Left lung (tissue), 4 donors: ENCODE measurements at regions not wholly inside any gene's neighbourhood (a gene's known extent, or its start where the extent isn't known, plus 50 kb on each side); places are given as distances from the start of the nearest gene placed in this dataset.
"Not testable (repeated sequence)": the region's sequence is repeated elsewhere in the genome, so short reads cannot be mapped to it uniquely, and the experiment has no call there.

Source experiments
- ATAC-seq: fragments of 200-7000 bp; cut with Tn5 transposase; one replicate; pipeline ENCODE4 v1.9.1; 2020; ENCODE audit warnings: moderate library complexity
- DNase-seq, 4 donors: peaks; one replicate each; pipeline ENCODE4 v3.0.0-alpha.2; 2013 to 2020
- H3K27ac ChIP-seq, 2 donors: fragments of 200-600 bp; sonication (generic) in 1 of 2; one replicate each; pipeline versions ENCODE4 v1.5.0 to v1.8.0; 2020 to 2021
- H3K27me3 ChIP-seq, 2 donors: fragments of 200-600 bp; sonication (generic) in 1 of 2; one replicate each; pipeline versions ENCODE4 v1.5.0 to v1.8.0; 2020 to 2021
- H3K36me3 ChIP-seq, 2 donors: fragments of 200-600 bp; sonication (generic) in 1 of 2; one replicate each; pipeline versions ENCODE4 v1.5.0 to v1.8.0; 2020 to 2021
- H3K4me1 ChIP-seq, 2 donors: fragments of 200-600 bp; one replicate each; pipeline ENCODE4 v1.8.0; 2021
- H3K4me3 ChIP-seq, 2 donors: fragments of 200-600 bp; sonication (generic) in 1 of 2; one replicate each; pipeline versions ENCODE4 v1.5.0 to v1.8.0; 2020 to 2021; ENCODE audit warnings: mild to moderate bottlenecking in 1 of 2
- H3K9me3 ChIP-seq, 2 donors: fragments of 200-600 bp; sonication (generic) in 1 of 2; one replicate each; pipeline versions ENCODE4 v1.5.0 to v1.8.0; 2020 to 2021
- intact Hi-C, 2 donors: fragments of 100-400 bp; cut with DNase I; formaldehyde crosslinking; loops; one replicate each; pipeline versions ENCODE4 v1.11.2 to v1.14.2; 2022
- TF ChIP-seq, protein P1 (sequence below), 2 donors: fragments of 200-600 bp; sonication (generic) in 1 of 2; IDR thresholded peaks; one replicate each; pipeline versions ENCODE4 v1.5.0 to v1.8.0; 2021; ENCODE audit warnings: antibody characterized with exemption in 2 of 2
- donor health status: DM: no; HTN: yes; CAD: no.
- donor health status: DM: no; HTN: no; CAD: no.

GRCh38 chr3:30474371-30474770, 132.0 kb upstream of the TGFBR2 start:
- no peaks in the 10 kb centered on the region for H3K36me3 ChIP-seq
- DNase-seq (no peak), ATAC-seq (no peak)
- no peak overlapping the region for H3K4me3 ChIP-seq
- peak overlapping the region in 1 of 2 donors; percentile 31 for H3K27ac ChIP-seq
- intact Hi-C loops, result no loop called here
- TF ChIP-seq, protein P1, sequence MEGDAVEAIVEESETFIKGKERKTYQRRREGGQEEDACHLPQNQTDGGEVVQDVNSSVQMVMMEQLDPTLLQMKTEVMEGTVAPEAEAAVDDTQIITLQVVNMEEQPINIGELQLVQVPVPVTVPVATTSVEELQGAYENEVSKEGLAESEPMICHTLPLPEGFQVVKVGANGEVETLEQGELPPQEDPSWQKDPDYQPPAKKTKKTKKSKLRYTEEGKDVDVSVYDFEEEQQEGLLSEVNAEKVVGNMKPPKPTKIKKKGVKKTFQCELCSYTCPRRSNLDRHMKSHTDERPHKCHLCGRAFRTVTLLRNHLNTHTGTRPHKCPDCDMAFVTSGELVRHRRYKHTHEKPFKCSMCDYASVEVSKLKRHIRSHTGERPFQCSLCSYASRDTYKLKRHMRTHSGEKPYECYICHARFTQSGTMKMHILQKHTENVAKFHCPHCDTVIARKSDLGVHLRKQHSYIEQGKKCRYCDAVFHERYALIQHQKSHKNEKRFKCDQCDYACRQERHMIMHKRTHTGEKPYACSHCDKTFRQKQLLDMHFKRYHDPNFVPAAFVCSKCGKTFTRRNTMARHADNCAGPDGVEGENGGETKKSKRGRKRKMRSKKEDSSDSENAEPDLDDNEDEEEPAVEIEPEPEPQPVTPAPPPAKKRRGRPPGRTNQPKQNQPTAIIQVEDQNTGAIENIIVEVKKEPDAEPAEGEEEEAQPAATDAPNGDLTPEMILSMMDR (IDR thresholded peaks at IDR 0.05), result no peak
- H3K27me3 ChIP-seq, result no peaks in the 10 kb centered on the region
- H3K9me3 ChIP-seq, result no peaks in the 10 kb centered on the region
- peaks cover 11 to 56% of the 10 kb centered on the region in 2 donors for H3K4me1 ChIP-seq

DNA sequence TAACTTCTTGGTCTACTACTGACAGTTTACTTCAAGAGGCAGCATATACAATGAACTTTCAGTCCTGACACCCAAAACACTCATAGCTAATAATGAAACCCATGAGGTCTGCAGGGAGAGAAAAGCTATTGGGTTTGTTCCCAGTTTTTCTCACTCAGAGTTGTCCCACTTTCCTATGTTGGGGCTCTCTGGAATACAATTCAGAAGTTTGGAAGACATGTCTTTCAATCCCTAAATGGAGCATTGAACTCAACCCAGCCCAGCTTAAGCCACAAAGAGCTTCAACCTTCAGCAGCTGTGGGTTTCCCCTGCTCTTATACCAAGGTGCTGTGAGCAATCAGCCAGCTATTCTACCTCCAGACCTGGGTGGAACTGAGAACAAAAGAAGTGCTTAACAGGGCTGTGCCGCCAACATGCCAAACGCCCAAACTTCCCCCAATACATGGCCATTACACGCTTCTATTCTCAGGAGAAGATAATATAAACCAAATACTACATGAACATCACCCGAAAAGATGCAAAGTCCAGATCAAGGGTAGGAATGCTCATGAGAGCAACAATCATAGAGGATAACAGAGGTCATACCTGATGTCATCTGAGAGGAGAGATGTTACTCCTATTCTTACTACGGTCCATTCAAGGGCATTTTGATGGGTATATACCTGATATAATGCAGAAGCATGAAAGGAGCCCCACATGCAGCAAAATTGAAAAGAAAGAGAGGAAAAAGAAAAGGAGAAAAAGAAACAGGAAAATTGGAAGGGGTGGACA, 131.2 kb upstream of the TGFBR2 start:
- no peaks in the 10 kb centered on the region for H3K36me3 ChIP-seq
- DNase-seq, result no peak
- TF ChIP-seq, protein P1 (IDR thresholded peaks at IDR 0.05), result no peak
- H3K4me1 ChIP-seq, result peaks cover 11 to 63% of the 10 kb centered on the region in 2 donors
- no peaks in the 10 kb centered on the region for H3K9me3 ChIP-seq
- intact Hi-C loops, result no loop called here
- ATAC-seq, result peak; percentile 6
- no peaks in the 10 kb centered on the region for H3K27me3 ChIP-seq
- no peak overlapping the region for H3K27ac ChIP-seq
- H3K4me3 ChIP-seq, result no peak overlapping the region

- H3K4me1 ChIP-seq, result peaks cover 5 to 63% of the 10 kb centered on the region in 2 donors
- H3K4me3 ChIP-seq, result no peak overlapping the region
- no peaks in the 10 kb centered on the region for H3K27me3 ChIP-seq
- no peak for DNase-seq
- H3K9me3 ChIP-seq, result no peaks in the 10 kb centered on the region
- intact Hi-C loops, result no loop called here
- ATAC-seq, result peak; percentile 26
- no peaks in the 10 kb centered on the region for H3K36me3 ChIP-seq
- TF ChIP-seq, protein P1 (IDR thresholded peaks at IDR 0.05), result no peak
- H3K27ac ChIP-seq, result peak overlapping the region in 1 of 2 donors; percentile 67
These were observed 130.6 kb upstream of the TGFBR2 start for GRCh38 chr3:30475809-30476178.

DNA sequence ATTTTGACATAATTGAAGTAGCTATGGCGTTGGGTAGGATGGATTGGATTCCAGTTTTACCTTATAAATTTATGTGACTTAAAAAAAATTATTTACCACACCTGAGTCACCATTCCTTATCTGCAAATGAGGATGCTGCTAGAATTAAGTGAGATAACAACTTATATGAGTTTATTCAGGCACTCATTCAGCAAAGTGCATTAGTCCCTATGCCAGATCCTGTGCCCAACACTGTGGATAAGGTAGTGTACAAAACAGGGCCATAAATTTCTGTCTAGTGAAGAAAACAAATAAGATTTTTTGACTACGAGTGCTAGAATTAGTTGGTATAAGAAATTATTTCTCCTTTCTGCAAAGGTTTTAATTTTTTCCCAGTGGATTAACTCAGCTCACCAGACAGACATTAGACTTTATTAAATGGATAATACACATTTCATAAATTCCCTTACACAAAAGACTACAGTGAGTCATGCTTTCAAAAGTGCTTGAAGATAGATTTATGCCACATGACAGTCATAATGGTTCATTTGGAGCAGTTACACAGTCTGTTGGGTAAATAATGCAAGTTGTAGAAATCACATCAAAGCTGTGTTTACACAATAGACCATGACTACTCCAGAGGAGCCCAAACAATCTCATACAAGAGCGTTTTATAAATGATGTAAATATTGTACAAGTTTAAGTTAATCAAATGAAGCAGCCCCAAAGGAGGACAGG, 129.9 kb upstream of the TGFBR2 start:
- Histone ChIP-seq H3K4me3 (no peak overlapping the region), H3K27me3 (no peaks in the 10 kb centered on the region), H3K9me3 (no peaks in the 10 kb centered on the region), H3K36me3 (no peaks in the 10 kb centered on the region), H3K4me1 (peaks cover 5 to 63% of the 10 kb centered on the region in 2 donors), H3K27ac (peak overlapping the region; percentile 28 to 67)
- intact Hi-C loops, result no loop called here
- DNase-seq, result no peak
- peak; percentile 81 for ATAC-seq
- TF ChIP-seq, protein P1 (IDR thresholded peaks at IDR 0.05), result no peak

- Histone ChIP-seq H3K4me1 (peaks cover 5 to 63% of the 10 kb centered on the region in 2 donors), H3K27ac (peak overlapping the region; percentile 28 to 37), H3K9me3 (no peaks in the 10 kb centered on the region), H3K36me3 (no peaks in the 10 kb centered on the region), H3K4me3 (no peak overlapping the region), H3K27me3 (no peaks in the 10 kb centered on the region)
- ATAC-seq (peak; percentile 3), DNase-seq (no peak)
- intact Hi-C loops, result no loop called here
- TF ChIP-seq, protein P1 (IDR thresholded peaks at IDR 0.05), result no peak
These were observed 129.1 kb upstream of the TGFBR2 start for GRCh38 chr3:30477149-30477921.

DNA sequence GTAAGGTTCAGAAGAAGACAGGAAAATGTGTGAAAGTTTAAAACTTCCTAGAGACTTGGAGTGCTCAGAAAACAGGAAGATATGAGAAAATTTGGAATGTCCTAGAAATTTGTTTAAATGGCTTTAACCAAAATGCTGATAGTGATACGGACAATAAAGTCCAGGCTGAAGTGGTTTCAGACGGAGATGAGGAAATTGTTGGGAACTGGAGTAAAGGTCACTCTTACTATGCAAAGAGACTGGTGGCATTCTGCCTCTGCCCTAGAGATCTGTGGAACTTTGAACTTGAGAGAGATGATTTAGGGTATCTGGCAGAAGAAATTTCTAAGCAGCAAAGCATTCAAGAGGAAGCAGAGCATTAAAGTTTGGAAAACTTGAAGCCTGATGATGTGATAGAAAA, 126.7 kb upstream of the TGFBR2 start:
- peak overlapping the region; percentile 34 to 53 for H3K27ac ChIP-seq
- H3K4me3 ChIP-seq, H3K9me3 ChIP-seq, DNase-seq, intact Hi-C loops, ATAC-seq, H3K27me3 ChIP-seq, H3K36me3 ChIP-seq: not testable (repeated sequence)
- peaks cover 5 to 47% of the 10 kb centered on the region in 2 donors for H3K4me1 ChIP-seq

GRCh38 chr3:30480156-30480555, 126.2 kb upstream of the TGFBR2 start:
- peak overlapping the region in 1 of 2 donors; percentile 34 for H3K27ac ChIP-seq
- ATAC-seq, result not testable (repeated sequence)

More at GRCh38 chr3:30480156-30480555, 126.2 kb upstream of the TGFBR2 start:
- H3K27me3 ChIP-seq, H3K4me3 ChIP-seq, DNase-seq, H3K9me3 ChIP-seq, intact Hi-C loops, H3K36me3 ChIP-seq: not testable (repeated sequence)
- H3K4me1 ChIP-seq, result peaks cover 5 to 44% of the 10 kb centered on the region in 2 donors
